ENCODE measurements at regions not wholly inside any gene's neighbourhood (a gene's known extent, or its start where the extent isn't known, plus 50 kb on each side); places are given as distances from the start of the nearest gene placed in this dataset.

GRCh38 chr2:220502539-220502938, 875.1 kb downstream of the SLC4A3 start:
- no peaks in the 10 kb centered on the region for H3K79me2 ChIP-seq (ENCODE audit: control insufficient read depth, insufficient read depth, low read length)
- H3K4me1 ChIP-seq (ENCODE audit: control insufficient read depth, low read depth, low read length) = no peaks in the 10 kb centered on the region
- H3K4ac ChIP-seq (ENCODE audit: low read depth, low read length) = no peak overlapping the region
- WGBS (ENCODE audit: extremely low coverage, insufficient coverage, low lambda C conversion rate) = no CpG with 5 or more reads among the region's 3 CpGs
- H2AK5ac ChIP-seq (ENCODE audit: low read length) = no peak overlapping the region
- no peak overlapping the region for H4K8ac ChIP-seq (ENCODE audit: low read depth, low read length)
- no peaks in the 10 kb centered on the region for H3K27me3 ChIP-seq (ENCODE audit: insufficient read depth, low read length, poor library complexity)
- no peaks in the 10 kb centered on the region for H3K79me1 ChIP-seq (ENCODE audit: low read length)
- H3K23ac ChIP-seq (ENCODE audit: low read length) = no peak overlapping the region
- H2BK5ac ChIP-seq (ENCODE audit: low read length) = no peak overlapping the region
- no peak overlapping the region for H3K27ac ChIP-seq (ENCODE audit: low read depth, low read length)
- no peak overlapping the region for H2BK15ac ChIP-seq (replicated peaks; ENCODE audit: low read depth)
- no peak overlapping the region for H2BK120ac ChIP-seq (ENCODE audit: low read depth, low read length)
- no peak overlapping the region for H3K4me3 ChIP-seq (ENCODE audit: low read length)
- H3K18ac ChIP-seq (ENCODE audit: low read length) = no peak overlapping the region
- no peak overlapping the region for H3K56ac ChIP-seq (ENCODE audit: low read length)
- H3K9ac ChIP-seq (ENCODE audit: low read length) = no peak overlapping the region
- no peak overlapping the region for H4K5ac ChIP-seq (ENCODE audit: low read length)
- DNase-seq = no peak
- H3K36me3 ChIP-seq (ENCODE audit: control insufficient read depth, insufficient read depth, low read length) = no peaks in the 10 kb centered on the region
- H3K4me2 ChIP-seq (ENCODE audit: low read length) = no peak overlapping the region

GRCh38 chr2:220503431-220503830, 876.0 kb downstream of the SLC4A3 start:
- no peaks in the 10 kb centered on the region for H3K36me3 ChIP-seq (ENCODE audit: control insufficient read depth, insufficient read depth, low read length)
- no peak overlapping the region for H3K9ac ChIP-seq (ENCODE audit: low read length)
- H2AK5ac ChIP-seq (ENCODE audit: low read length) = no peak overlapping the region
- H3K23ac ChIP-seq (ENCODE audit: low read length) = no peak overlapping the region
- H3K4me3 ChIP-seq (ENCODE audit: low read length) = no peak overlapping the region
- H3K56ac ChIP-seq (ENCODE audit: low read length) = no peak overlapping the region
- WGBS (ENCODE audit: extremely low coverage, insufficient coverage, low lambda C conversion rate) = no CpG with 5 or more reads among the region's 4 CpGs
- H3K4ac ChIP-seq (ENCODE audit: low read depth, low read length) = no peak overlapping the region
- H3K79me1 ChIP-seq (ENCODE audit: low read length) = no peaks in the 10 kb centered on the region
- no peaks in the 10 kb centered on the region for H3K4me1 ChIP-seq (ENCODE audit: control insufficient read depth, low read depth, low read length)
- H2BK15ac ChIP-seq (replicated peaks; ENCODE audit: low read depth) = no peak overlapping the region
- no peaks in the 10 kb centered on the region for H3K79me2 ChIP-seq (ENCODE audit: control insufficient read depth, insufficient read depth, low read length)
- no peak overlapping the region for H2BK5ac ChIP-seq (ENCODE audit: low read length)
- no peak overlapping the region for H3K18ac ChIP-seq (ENCODE audit: low read length)
- H3K27me3 ChIP-seq (ENCODE audit: insufficient read depth, low read length, poor library complexity) = no peaks in the 10 kb centered on the region
- no peak overlapping the region for H2BK120ac ChIP-seq (ENCODE audit: low read depth, low read length)
- no peak overlapping the region for H3K27ac ChIP-seq (ENCODE audit: low read depth, low read length)
- H4K5ac ChIP-seq (ENCODE audit: low read length) = no peak overlapping the region
- no peak for DNase-seq
- H4K8ac ChIP-seq (ENCODE audit: low read depth, low read length) = no peak overlapping the region
- H3K4me2 ChIP-seq (ENCODE audit: low read length) = no peak overlapping the region

GRCh38 chr2:220504938-220505503, 877.6 kb downstream of the SLC4A3 start:
- H3K4me2 ChIP-seq (ENCODE audit: low read length) = no peak overlapping the region
- no peak overlapping the region for H2BK5ac ChIP-seq (ENCODE audit: low read length)
- H3K4ac ChIP-seq (ENCODE audit: low read depth, low read length) = no peak overlapping the region
- no peak overlapping the region for H3K18ac ChIP-seq (ENCODE audit: low read length)
- H4K8ac ChIP-seq (ENCODE audit: low read depth, low read length) = no peak overlapping the region
- H3K4me3 ChIP-seq (ENCODE audit: low read length) = no peak overlapping the region
- no CpG with 5 or more reads among the region's 2 CpGs for WGBS (ENCODE audit: extremely low coverage, insufficient coverage, low lambda C conversion rate)
- H2BK120ac ChIP-seq (ENCODE audit: low read depth, low read length) = no peak overlapping the region
- H3K79me2 ChIP-seq (ENCODE audit: control insufficient read depth, insufficient read depth, low read length) = no peaks in the 10 kb centered on the region
- no peak overlapping the region for H2BK15ac ChIP-seq (replicated peaks; ENCODE audit: low read depth)
- H3K79me1 ChIP-seq (ENCODE audit: low read length) = no peaks in the 10 kb centered on the region
- no peaks in the 10 kb centered on the region for H3K4me1 ChIP-seq (ENCODE audit: control insufficient read depth, low read depth, low read length)
- no peak for DNase-seq
- H3K9ac ChIP-seq (ENCODE audit: low read length) = no peak overlapping the region
- no peak overlapping the region for H2AK5ac ChIP-seq (ENCODE audit: low read length)
- H4K5ac ChIP-seq (ENCODE audit: low read length) = no peak overlapping the region
- no peaks in the 10 kb centered on the region for H3K36me3 ChIP-seq (ENCODE audit: control insufficient read depth, insufficient read depth, low read length)
- no peak overlapping the region for H3K23ac ChIP-seq (ENCODE audit: low read length)
- H3K27ac ChIP-seq (ENCODE audit: low read depth, low read length) = no peak overlapping the region
- no peaks in the 10 kb centered on the region for H3K27me3 ChIP-seq (ENCODE audit: insufficient read depth, low read length, poor library complexity)
- no peak overlapping the region for H3K56ac ChIP-seq (ENCODE audit: low read length)

- no peak overlapping the region for H4K8ac ChIP-seq (ENCODE audit: low read depth, low read length)
- no peaks in the 10 kb centered on the region for H3K79me1 ChIP-seq (ENCODE audit: low read length)
- no peak overlapping the region for H3K27ac ChIP-seq (ENCODE audit: low read depth, low read length)
- H2BK15ac ChIP-seq (replicated peaks; ENCODE audit: low read depth) = no peak overlapping the region
- no peak overlapping the region for H2BK120ac ChIP-seq (ENCODE audit: low read depth, low read length)
- no peaks in the 10 kb centered on the region for H3K27me3 ChIP-seq (ENCODE audit: insufficient read depth, low read length, poor library complexity)
- no peak overlapping the region for H2AK5ac ChIP-seq (ENCODE audit: low read length)
- no peak overlapping the region for H3K18ac ChIP-seq (ENCODE audit: low read length)
- DNase-seq = peak; percentile 23
- H3K4me1 ChIP-seq (ENCODE audit: control insufficient read depth, low read depth, low read length) = no peaks in the 10 kb centered on the region
- H3K56ac ChIP-seq (ENCODE audit: low read length) = no peak overlapping the region
- H3K9ac ChIP-seq (ENCODE audit: low read length) = no peak overlapping the region
- H3K79me2 ChIP-seq (ENCODE audit: control insufficient read depth, insufficient read depth, low read length) = no peaks in the 10 kb centered on the region
- H2BK5ac ChIP-seq (ENCODE audit: low read length) = no peak overlapping the region
- no peak overlapping the region for H3K4ac ChIP-seq (ENCODE audit: low read depth, low read length)
- H3K4me3 ChIP-seq (ENCODE audit: low read length) = no peak overlapping the region
- H3K4me2 ChIP-seq (ENCODE audit: low read length) = no peak overlapping the region
- no CpG with 5 or more reads among the region's 3 CpGs for WGBS (ENCODE audit: extremely low coverage, insufficient coverage, low lambda C conversion rate)
- no peak overlapping the region for H4K5ac ChIP-seq (ENCODE audit: low read length)
- no peak overlapping the region for H3K23ac ChIP-seq (ENCODE audit: low read length)
- H3K36me3 ChIP-seq (ENCODE audit: control insufficient read depth, insufficient read depth, low read length) = no peaks in the 10 kb centered on the region
These were observed 879.0 kb downstream of the SLC4A3 start for GRCh38 chr2:220506466-220506865.

GRCh38 chr2:220509096-220509757, 881.8 kb downstream of the SLC4A3 start:
- H3K4me2 ChIP-seq (ENCODE audit: low read length) = no peak overlapping the region
- WGBS (ENCODE audit: extremely low coverage, insufficient coverage, low lambda C conversion rate) = no CpG with 5 or more reads among the region's 2 CpGs
- H3K27ac ChIP-seq (ENCODE audit: low read depth, low read length) = no peak overlapping the region
- H3K56ac ChIP-seq (ENCODE audit: low read length) = no peak overlapping the region
- no peak overlapping the region for H3K18ac ChIP-seq (ENCODE audit: low read length)
- no peak overlapping the region for H3K4ac ChIP-seq (ENCODE audit: low read depth, low read length)
- no peak overlapping the region for H2BK5ac ChIP-seq (ENCODE audit: low read length)
- no peaks in the 10 kb centered on the region for H3K79me2 ChIP-seq (ENCODE audit: control insufficient read depth, insufficient read depth, low read length)
- no peak overlapping the region for H3K4me3 ChIP-seq (ENCODE audit: low read length)
- H3K9ac ChIP-seq (ENCODE audit: low read length) = no peak overlapping the region
- no peak overlapping the region for H3K23ac ChIP-seq (ENCODE audit: low read length)
- no peak overlapping the region for H2BK15ac ChIP-seq (replicated peaks; ENCODE audit: low read depth)
- no peak overlapping the region for H2BK120ac ChIP-seq (ENCODE audit: low read depth, low read length)
- H4K5ac ChIP-seq (ENCODE audit: low read length) = no peak overlapping the region
- no peaks in the 10 kb centered on the region for H3K79me1 ChIP-seq (ENCODE audit: low read length)
- H4K8ac ChIP-seq (ENCODE audit: low read depth, low read length) = no peak overlapping the region
- H3K4me1 ChIP-seq (ENCODE audit: control insufficient read depth, low read depth, low read length) = no peaks in the 10 kb centered on the region
- H2AK5ac ChIP-seq (ENCODE audit: low read length) = no peak overlapping the region
- H3K27me3 ChIP-seq (ENCODE audit: insufficient read depth, low read length, poor library complexity) = no peaks in the 10 kb centered on the region
- no peak for DNase-seq
- no peaks in the 10 kb centered on the region for H3K36me3 ChIP-seq (ENCODE audit: control insufficient read depth, insufficient read depth, low read length)

- Histone ChIP-seq H4K8ac (ENCODE audit: low read depth, low read length) (no peak overlapping the region), H3K4ac (ENCODE audit: low read depth, low read length) (no peak overlapping the region), H2BK15ac (replicated peaks; ENCODE audit: low read depth) (no peak overlapping the region), H3K79me2 (ENCODE audit: control insufficient read depth, insufficient read depth, low read length) (no peaks in the 10 kb centered on the region), H3K4me3 (ENCODE audit: low read length) (no peak overlapping the region), H3K23ac (ENCODE audit: low read length) (no peak overlapping the region), H3K9ac (ENCODE audit: low read length) (no peak overlapping the region), H3K4me2 (ENCODE audit: low read length) (no peak overlapping the region), H2BK120ac (ENCODE audit: low read depth, low read length) (no peak overlapping the region), H3K79me1 (ENCODE audit: low read length) (no peaks in the 10 kb centered on the region), H3K36me3 (ENCODE audit: control insufficient read depth, insufficient read depth, low read length) (no peaks in the 10 kb centered on the region), H2AK5ac (ENCODE audit: low read length) (no peak overlapping the region), H3K18ac (ENCODE audit: low read length) (no peak overlapping the region), H2BK5ac (ENCODE audit: low read length) (no peak overlapping the region), H3K56ac (ENCODE audit: low read length) (no peak overlapping the region), H3K4me1 (ENCODE audit: control insufficient read depth, low read depth, low read length) (no peaks in the 10 kb centered on the region), H3K27ac (ENCODE audit: low read depth, low read length) (no peak overlapping the region), H4K5ac (ENCODE audit: low read length) (no peak overlapping the region), H3K27me3 (ENCODE audit: insufficient read depth, low read length, poor library complexity) (no peaks in the 10 kb centered on the region)
- no peak for DNase-seq
- WGBS (ENCODE audit: extremely low coverage, insufficient coverage, low lambda C conversion rate) = no CpG with 5 or more reads among the region's 6 CpGs
These were observed 882.5 kb downstream of the SLC4A3 start for GRCh38 chr2:220509966-220510365.

Measured in mesendoderm (in vitro differentiated cells).